H1 (cell line): ENCODE measurements at regions not wholly inside any gene's neighbourhood (a gene's known extent, or its start where the extent isn't known, plus 50 kb on each side); places are given as distances from the start of the nearest gene placed in this dataset.

Experiments
- ATF2 ChIP-seq: IDR thresholded peaks from 2 replicates; pipeline ENCODE4 v1.6.1; 2012; ENCODE audit warnings: low read length, inconsistent platforms
- BACH1 ChIP-seq: IDR thresholded peaks from 2 replicates; pipeline ENCODE4 v1.6.1; 2012; ENCODE audit warnings: low read length, improper control_type of control experiment
- CTCF ChIP-seq, 3 experiments: IDR thresholded peaks; 1 replicate in 2 of 3; 2 replicates in 1 of 3; pipeline versions ENCODE4 v1.5.1 to v1.6.1; 2011; ENCODE audit warnings: low read length in 3 of 3, mild to moderate bottlenecking in 3 of 3, inconsistent platforms in 2 of 3, low read depth in 1 of 3, moderate library complexity in 1 of 3; ENCODE audit not compliant: insufficient read depth in 1 of 3; ENCODE audit errors: control extremely low read depth in 1 of 3
- YY1 ChIP-seq: IDR thresholded peaks from 2 replicates; pipeline ENCODE4 v1.6.1; 2011; ENCODE audit warnings: low read depth, mild to moderate bottlenecking, low read length
- ZNF274 ChIP-seq: IDR thresholded peaks from 2 replicates; pipeline ENCODE4 v1.7.0; 2012; ENCODE audit warnings: low read length, borderline replicate concordance; ENCODE audit errors: extremely low read depth

GRCh38 chr1:229185963-229186362 is 84.9 kb upstream of the RAB4A start:
- TF ChIP-seq CTCF (IDR thresholded peaks at IDR 0.05; ENCODE audit: control extremely low read depth in 1 of 3, insufficient read depth in 1 of 3, low read depth in 1 of 3, low read length in 3 of 3) (no peak), BACH1 (no peak), ATF2 (no peak), YY1 (no peak), ZNF274 (no peak)
